ENCODE measurements at regions not wholly inside any gene's neighbourhood (a gene's known extent, or its start where the extent isn't known, plus 50 kb on each side); places are given as distances from the start of the nearest gene placed in this dataset.

DNA sequence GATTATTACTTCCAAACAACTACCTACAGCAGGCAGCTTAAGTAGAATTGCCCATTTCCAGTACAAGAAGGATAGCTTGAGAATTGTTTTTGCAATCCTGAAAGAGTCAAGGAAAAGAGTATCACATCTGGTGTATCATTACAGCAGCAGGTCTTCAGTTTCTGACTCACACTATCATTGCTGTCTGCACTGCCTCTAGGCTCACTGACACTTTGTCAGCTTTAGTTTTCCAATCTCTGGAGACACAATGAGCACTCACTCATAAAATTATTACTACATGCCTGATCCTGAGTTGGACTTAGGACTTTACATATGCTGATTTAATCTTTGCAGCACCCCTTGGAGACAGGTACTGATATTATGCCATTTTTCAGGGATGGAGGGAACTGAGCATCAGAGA, 244.6 kb upstream of the BOD1L1 start:
- Histone ChIP-seq H3K27ac (no peak overlapping the region), H3K4me1 (ENCODE audit: control insufficient read depth in 1 of 2, low read depth in 2 of 2) (no peaks in the 10 kb centered on the region), H3K9me3 (no peaks in the 10 kb centered on the region), H3K4me3 (no peak overlapping the region), H3K27me3 (replicated peaks; ENCODE audit: insufficient read depth) (no peaks in the 10 kb centered on the region), H3K36me3 (no peaks in the 10 kb centered on the region)
- TF ChIP-seq, protein P1, sequence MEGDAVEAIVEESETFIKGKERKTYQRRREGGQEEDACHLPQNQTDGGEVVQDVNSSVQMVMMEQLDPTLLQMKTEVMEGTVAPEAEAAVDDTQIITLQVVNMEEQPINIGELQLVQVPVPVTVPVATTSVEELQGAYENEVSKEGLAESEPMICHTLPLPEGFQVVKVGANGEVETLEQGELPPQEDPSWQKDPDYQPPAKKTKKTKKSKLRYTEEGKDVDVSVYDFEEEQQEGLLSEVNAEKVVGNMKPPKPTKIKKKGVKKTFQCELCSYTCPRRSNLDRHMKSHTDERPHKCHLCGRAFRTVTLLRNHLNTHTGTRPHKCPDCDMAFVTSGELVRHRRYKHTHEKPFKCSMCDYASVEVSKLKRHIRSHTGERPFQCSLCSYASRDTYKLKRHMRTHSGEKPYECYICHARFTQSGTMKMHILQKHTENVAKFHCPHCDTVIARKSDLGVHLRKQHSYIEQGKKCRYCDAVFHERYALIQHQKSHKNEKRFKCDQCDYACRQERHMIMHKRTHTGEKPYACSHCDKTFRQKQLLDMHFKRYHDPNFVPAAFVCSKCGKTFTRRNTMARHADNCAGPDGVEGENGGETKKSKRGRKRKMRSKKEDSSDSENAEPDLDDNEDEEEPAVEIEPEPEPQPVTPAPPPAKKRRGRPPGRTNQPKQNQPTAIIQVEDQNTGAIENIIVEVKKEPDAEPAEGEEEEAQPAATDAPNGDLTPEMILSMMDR (IDR thresholded peaks at IDR 0.05) = no peak
- ATAC-seq (ENCODE audit: insufficient number of reproducible peaks, low FRiP score, low read depth) = no peak
- no peak for DNase-seq (ENCODE audit: low spot score)

DNA sequence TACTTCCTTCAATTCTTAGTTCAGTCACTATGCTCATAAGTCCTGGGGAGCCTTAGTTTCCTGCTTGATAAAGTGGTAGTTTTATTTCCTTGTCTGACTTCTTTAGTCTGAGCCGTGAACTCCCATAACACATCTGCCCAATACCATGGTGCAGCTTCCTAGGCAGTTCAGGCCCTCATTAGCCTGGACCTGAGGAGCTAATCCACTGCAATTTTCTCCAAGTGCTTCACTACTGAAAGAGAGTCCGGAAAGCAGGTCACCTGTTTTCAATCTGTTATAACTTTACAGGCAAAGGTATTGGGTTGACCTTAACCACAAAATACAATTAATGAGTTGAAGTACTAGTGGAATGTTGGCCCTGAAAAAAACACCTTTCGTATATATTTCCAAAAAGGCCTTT, 245.4 kb upstream of the BOD1L1 start:
- Histone ChIP-seq H3K9me3 (no peaks in the 10 kb centered on the region), H3K27me3 (replicated peaks; ENCODE audit: insufficient read depth) (no peaks in the 10 kb centered on the region), H3K36me3 (no peaks in the 10 kb centered on the region), H3K27ac (no peak overlapping the region), H3K4me3 (no peak overlapping the region), H3K4me1 (ENCODE audit: control insufficient read depth in 1 of 2, low read depth in 2 of 2) (no peaks in the 10 kb centered on the region)
- no peak for ATAC-seq (ENCODE audit: insufficient number of reproducible peaks, low FRiP score, low read depth)
- no peak for DNase-seq (ENCODE audit: low spot score)
- TF ChIP-seq, protein P1 (IDR thresholded peaks at IDR 0.05) = no peak

DNA sequence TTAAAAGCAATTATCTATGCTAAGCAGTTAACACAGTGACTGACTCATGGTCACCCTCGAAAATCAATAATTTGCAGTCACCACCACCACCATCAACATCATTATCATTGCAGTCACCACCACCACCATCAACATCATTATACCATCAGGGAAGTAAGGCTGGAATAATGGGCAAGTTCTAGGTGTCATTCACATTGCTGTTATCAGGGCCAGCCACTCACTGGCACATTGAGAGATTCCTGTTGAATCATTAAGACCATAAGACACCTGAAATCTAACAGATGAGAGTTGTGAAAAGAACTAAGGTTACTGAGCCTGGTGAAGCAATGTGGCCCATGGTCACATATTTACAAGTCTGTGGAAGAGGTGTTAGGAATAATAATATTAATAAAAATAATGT, 247.7 kb upstream of the BOD1L1 start:
- no peak overlapping the region for H3K4me3 ChIP-seq
- no peak overlapping the region for H3K27ac ChIP-seq
- ATAC-seq (ENCODE audit: insufficient number of reproducible peaks, low FRiP score, low read depth) = no peak
- DNase-seq (ENCODE audit: low spot score) = no peak
- no peaks in the 10 kb centered on the region for H3K4me1 ChIP-seq (ENCODE audit: control insufficient read depth in 1 of 2, low read depth in 2 of 2)
- H3K27me3 ChIP-seq (replicated peaks; ENCODE audit: insufficient read depth) = no peaks in the 10 kb centered on the region
- H3K36me3 ChIP-seq = no peaks in the 10 kb centered on the region
- TF ChIP-seq, protein P1 (IDR thresholded peaks at IDR 0.05) = no peak
- no peaks in the 10 kb centered on the region for H3K9me3 ChIP-seq

DNA sequence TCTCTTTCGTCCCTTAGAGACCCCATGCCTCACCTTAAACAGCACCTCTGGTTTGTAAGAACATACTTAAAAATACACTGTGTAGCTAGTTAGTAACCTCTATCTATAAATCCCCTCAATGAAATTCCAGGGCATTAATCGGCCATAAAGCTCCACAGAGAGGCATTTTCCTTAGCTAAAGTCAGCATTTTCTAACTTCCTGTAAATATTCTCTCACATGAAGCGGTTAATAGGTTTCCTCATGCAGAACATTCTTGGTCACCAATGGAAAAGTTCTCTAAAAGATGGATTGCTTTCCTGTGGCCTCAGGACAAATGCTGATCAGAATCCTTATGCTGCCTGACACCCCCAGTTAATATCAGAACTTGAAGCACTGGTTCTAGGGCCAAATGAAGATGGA, 248.6 kb upstream of the BOD1L1 start:
- ATAC-seq (ENCODE audit: insufficient number of reproducible peaks, low FRiP score, low read depth) (no peak), DNase-seq (ENCODE audit: low spot score) (no peak)
- no peaks in the 10 kb centered on the region for H3K4me1 ChIP-seq (ENCODE audit: control insufficient read depth in 1 of 2, low read depth in 2 of 2)
- no peaks in the 10 kb centered on the region for H3K27me3 ChIP-seq (replicated peaks; ENCODE audit: insufficient read depth)
- H3K4me3 ChIP-seq = no peak overlapping the region
- no peak overlapping the region for H3K27ac ChIP-seq
- no peaks in the 10 kb centered on the region for H3K36me3 ChIP-seq
- TF ChIP-seq, protein P1 (IDR thresholded peaks at IDR 0.05) = no peak
- no peaks in the 10 kb centered on the region for H3K9me3 ChIP-seq

DNA sequence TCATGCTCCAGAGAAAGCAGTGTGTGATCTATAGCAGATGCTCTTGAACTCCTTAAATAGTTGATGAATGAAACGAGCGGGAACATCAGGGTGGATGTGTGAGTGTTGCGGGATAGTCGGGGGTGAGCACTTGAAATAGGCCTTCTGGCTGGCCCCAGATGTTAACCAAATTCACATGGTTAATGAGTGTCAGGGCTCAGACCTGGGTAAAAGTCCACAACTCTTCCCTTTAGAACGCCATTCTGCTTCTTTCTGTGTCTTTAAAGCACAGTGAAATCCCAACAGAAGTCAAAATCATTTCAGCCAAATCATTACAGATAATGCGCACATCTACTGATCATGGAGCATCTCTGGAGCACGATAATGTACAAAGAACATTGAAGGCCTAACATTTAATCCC, 249.4 kb upstream of the BOD1L1 start:
- no peaks in the 10 kb centered on the region for H3K4me1 ChIP-seq (ENCODE audit: control insufficient read depth in 1 of 2, low read depth in 2 of 2)
- H3K36me3 ChIP-seq = no peaks in the 10 kb centered on the region
- TF ChIP-seq, protein P1 (IDR thresholded peaks at IDR 0.05) = no peak
- H3K27me3 ChIP-seq (replicated peaks; ENCODE audit: insufficient read depth) = no peaks in the 10 kb centered on the region
- no peaks in the 10 kb centered on the region for H3K9me3 ChIP-seq
- H3K4me3 ChIP-seq = no peak overlapping the region
- DNase-seq (ENCODE audit: low spot score) (no peak), ATAC-seq (ENCODE audit: insufficient number of reproducible peaks, low FRiP score, low read depth) (no peak)
- no peak overlapping the region for H3K27ac ChIP-seq

Data from thoracic aorta (tissue), 2 donors.